ENCODE measurements at regions not wholly inside any gene's neighbourhood (a gene's known extent, or its start where the extent isn't known, plus 50 kb on each side); places are given as distances from the start of the nearest gene placed in this dataset.

GRCh38 chr4:147034372-147034771 lies 88.7 kb upstream of the TTC29 start:
- TF ChIP-seq CTCF (IDR thresholded peaks at IDR 0.05; ENCODE audit: insufficient read depth, low read length, poor library complexity, severe bottlenecking) = no peak
- no peak for TF ChIP-seq EZH2phosphoT487 (conservative IDR thresholded peaks at IDR 0.05; ENCODE audit: low read length)

Measured in SU-DHL-6 (cell line).